ENCODE measurements at regions not wholly inside any gene's neighbourhood (a gene's known extent, or its start where the extent isn't known, plus 50 kb on each side); places are given as distances from the start of the nearest gene placed in this dataset.

GRCh38 chr2:75964646-75965045, 253.9 kb upstream of the GCFC2 start:
- TF ChIP-seq ZNF548 (tag by site-specific recombination; IDR thresholded peaks at IDR 0.05) = no peak
- Histone ChIP-seq H3K9me3 (ENCODE audit: control insufficient read depth, insufficient read depth, low read depth, low read length) (no peaks in the 10 kb centered on the region), H3K4me3 (ENCODE audit: low read depth, low read length) (no peak overlapping the region), H3K36me3 (ENCODE audit: control insufficient read depth in 2 of 2, insufficient read depth in 1 of 2, low read length in 2 of 2) (no peaks in the 10 kb centered on the region), H3K27ac (ENCODE audit: extremely low read depth, low read depth, low read length) (no peak overlapping the region), H3K4me1 (ENCODE audit: control insufficient read depth, insufficient read depth, low read length) (no peaks in the 10 kb centered on the region)
- CTCF ChIA-PET = no interaction called here
- POLR2A ChIA-PET = no interaction called here

DNA sequence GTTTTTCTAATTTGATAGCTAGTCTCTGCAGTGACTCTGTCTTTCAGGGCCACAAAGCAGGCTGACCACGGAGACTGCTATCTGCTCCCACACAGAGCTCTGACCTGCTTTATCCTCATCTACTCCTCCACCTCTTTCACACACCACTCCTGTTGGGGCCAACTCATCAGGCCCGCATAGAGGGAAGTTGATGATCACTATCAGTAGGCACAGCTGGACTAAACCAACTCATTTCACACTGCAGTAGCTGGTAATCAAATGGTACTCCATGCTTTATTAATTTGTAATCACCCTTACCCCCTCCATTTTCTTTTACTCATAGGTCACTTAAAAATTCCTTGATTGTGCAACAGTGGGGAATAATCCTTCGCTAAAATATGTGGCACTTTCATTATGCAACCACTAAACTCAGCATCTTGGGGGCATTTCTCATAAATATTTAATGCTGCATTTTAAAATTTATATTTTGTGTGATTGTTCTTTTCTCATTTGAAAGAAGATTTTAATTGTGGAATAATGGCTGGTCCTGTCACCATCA, 249.8 kb upstream of the GCFC2 start:
- Histone ChIP-seq H3K9me3 (ENCODE audit: control insufficient read depth, insufficient read depth, low read depth, low read length) (no peaks in the 10 kb centered on the region), H3K36me3 (ENCODE audit: control insufficient read depth in 2 of 2, insufficient read depth in 1 of 2, low read length in 2 of 2) (no peaks in the 10 kb centered on the region), H3K27ac (ENCODE audit: extremely low read depth, low read depth, low read length) (no peak overlapping the region), H3K4me1 (ENCODE audit: control insufficient read depth, insufficient read depth, low read length) (no peaks in the 10 kb centered on the region), H3K4me3 (ENCODE audit: low read depth, low read length) (no peak overlapping the region)
- TF ChIP-seq PRDM10 (tag by site-specific recombination; IDR thresholded peaks at IDR 0.05) (no peak), ZNF677 (tag by site-specific recombination; IDR thresholded peaks at IDR 0.05) (no peak), MEIS1 (CRISPR knock-in tag; IDR thresholded peaks at IDR 0.05; ENCODE audit: borderline replicate concordance) (no peak), FEZF1 (tag by site-specific recombination; IDR thresholded peaks at IDR 0.05) (no peak), ZNF747 (tag by site-specific recombination; IDR thresholded peaks at IDR 0.05) (no peak), ZNF16 (tag by site-specific recombination; IDR thresholded peaks at IDR 0.05; ENCODE audit: low read depth) (no peak), ZNF621 (tag by site-specific recombination; IDR thresholded peaks at IDR 0.05) (no peak), KLF9 (tag by site-specific recombination; IDR thresholded peaks at IDR 0.05; ENCODE audit: low read depth) (no peak), KLF7 (tag by site-specific recombination; IDR thresholded peaks at IDR 0.05; ENCODE audit: borderline replicate concordance) (no peak), ZNF37A (tag by site-specific recombination; IDR thresholded peaks at IDR 0.05) (no peak), ZNF239 (tag by site-specific recombination; IDR thresholded peaks at IDR 0.05) (no peak)
- ChIA-PET POLR2A (no interaction called here), CTCF (no interaction called here)

- Histone ChIP-seq H3K9me3 (ENCODE audit: control insufficient read depth, insufficient read depth, low read depth, low read length) (no peaks in the 10 kb centered on the region), H3K36me3 (ENCODE audit: control insufficient read depth in 2 of 2, insufficient read depth in 1 of 2, low read length in 2 of 2) (no peaks in the 10 kb centered on the region), H3K27ac (ENCODE audit: extremely low read depth, low read depth, low read length) (no peak overlapping the region), H3K4me3 (ENCODE audit: low read depth, low read length) (no peak overlapping the region), H3K4me1 (ENCODE audit: control insufficient read depth, insufficient read depth, low read length) (no peaks in the 10 kb centered on the region)
- CTCF ChIA-PET = interaction anchor here (0.7 kb wide), 1 partner anchor 39 kb away, joined by 3 read pairs; no protein-coding TSS in a partner anchor
- no peak for TF ChIP-seq AEBP2 (tag by site-specific recombination; IDR thresholded peaks at IDR 0.05; ENCODE audit: borderline replicate concordance)
- no peak for TF ChIP-seq BCL11A (tag by site-specific recombination; IDR thresholded peaks at IDR 0.05; ENCODE audit: low read depth)
- no peak for TF ChIP-seq ZSCAN23 (tag by site-specific recombination; IDR thresholded peaks at IDR 0.05)
- POLR2A ChIA-PET = no interaction called here
Measured at GRCh38 chr2:75959724-75960471, 249.2 kb upstream of the GCFC2 start.

Data from HEK293 (cell line).